ENCODE measurements at regions not wholly inside any gene's neighbourhood (a gene's known extent, or its start where the extent isn't known, plus 50 kb on each side); places are given as distances from the start of the nearest gene placed in this dataset.

DNA sequence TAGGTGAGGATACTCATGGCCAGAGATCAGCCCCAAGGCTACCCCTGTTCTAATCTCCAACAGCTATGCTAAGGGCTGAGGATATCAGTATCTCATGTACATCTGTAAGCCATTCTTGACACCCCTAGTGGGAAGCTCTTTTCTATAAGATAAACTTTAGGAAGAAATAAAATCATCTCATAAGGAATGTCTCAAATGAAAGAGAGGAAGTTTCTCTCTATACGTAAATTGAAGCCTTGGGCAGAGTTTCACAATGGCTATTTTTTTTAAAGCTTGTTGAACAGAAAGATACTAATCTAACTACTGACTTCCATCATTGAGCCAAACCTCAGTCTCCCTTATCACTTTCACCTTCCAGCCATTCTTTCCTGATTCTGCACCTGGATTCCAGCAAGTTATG is 405.7 kb downstream of the PRR16 start:
- no peaks in the 10 kb centered on the region for H3K9me3 ChIP-seq (ENCODE audit: low read length)
- H3K27me3 ChIP-seq (ENCODE audit: control insufficient read depth in 1 of 2, insufficient read depth in 2 of 2, low read length in 2 of 2) = no peaks in the 10 kb centered on the region
- POLR2A ChIA-PET = no interaction called here
- no peak overlapping the region for H3K9ac ChIP-seq (ENCODE audit: insufficient read depth, low read depth, low read length)
- ATAC-seq (no peak), DNase-seq (ENCODE audit: low spot score) (no peak), FAIRE-seq (no peak)
- 14% methylated on average over 1 of the region's 1 CpG for WGBS (ENCODE audit: low lambda C conversion rate)
- CTCF ChIA-PET (ENCODE audit: low intra/inter-chr PET ratio, low total read pairs) = no interaction called here
- no peaks in the 10 kb centered on the region for H3K79me2 ChIP-seq (ENCODE audit: insufficient read depth, low read length)
- no peak overlapping the region for H3K4me2 ChIP-seq (ENCODE audit: low read depth, low read length)
- H3K27ac ChIP-seq (ENCODE audit: extremely low read length, insufficient read depth, low read length) = no peak overlapping the region
- in situ Hi-C loops (cut with HindIII; ENCODE audit: extremely low pct_ligation_motif_present, low pct_unique_long_range_greater_than_20kb) (no loop called here), intact Hi-C loops (cut with micrococcal nuclease; ENCODE audit: unreplicated experiment) (no loop called here)
- BruUV-seq (replicated peaks) = no TSS peak
- no peaks in the 10 kb centered on the region for H3K36me3 ChIP-seq (replicated peaks in 1 of 2; ENCODE audit: control insufficient read depth in 1 of 2, insufficient read depth in 2 of 2, low read length in 2 of 2)
- no peak for TF ChIP-seq ZNF816 (CRISPR knock-in tag; IDR thresholded peaks at IDR 0.05; ENCODE audit: borderline replicate concordance)
- no peak for TF ChIP-seq MYNN (CRISPR knock-in tag; IDR thresholded peaks at IDR 0.05; ENCODE audit: low read depth)
- TF ChIP-seq ZFP1 (CRISPR knock-in tag; IDR thresholded peaks at IDR 0.05) = no peak
- TF ChIP-seq SALL2 (CRISPR knock-in tag; IDR thresholded peaks at IDR 0.05) = no peak
- TF ChIP-seq SRSF1 (optimal IDR thresholded peaks at IDR 0.05; ENCODE audit: low read depth, low read length) = no peak
- H3K4me3 ChIP-seq (replicated peaks in 1 of 3; ENCODE audit: insufficient read depth in 1 of 3, low read depth in 2 of 3, low read length in 3 of 3) = no peak overlapping the region
- no peaks in the 10 kb centered on the region for H4K20me1 ChIP-seq (ENCODE audit: insufficient read depth, low read length)
- H2AFZ ChIP-seq (ENCODE audit: low read length) = no peak overlapping the region
- H3K4me1 ChIP-seq (ENCODE audit: insufficient read depth, low read length) = no peaks in the 10 kb centered on the region

DNA sequence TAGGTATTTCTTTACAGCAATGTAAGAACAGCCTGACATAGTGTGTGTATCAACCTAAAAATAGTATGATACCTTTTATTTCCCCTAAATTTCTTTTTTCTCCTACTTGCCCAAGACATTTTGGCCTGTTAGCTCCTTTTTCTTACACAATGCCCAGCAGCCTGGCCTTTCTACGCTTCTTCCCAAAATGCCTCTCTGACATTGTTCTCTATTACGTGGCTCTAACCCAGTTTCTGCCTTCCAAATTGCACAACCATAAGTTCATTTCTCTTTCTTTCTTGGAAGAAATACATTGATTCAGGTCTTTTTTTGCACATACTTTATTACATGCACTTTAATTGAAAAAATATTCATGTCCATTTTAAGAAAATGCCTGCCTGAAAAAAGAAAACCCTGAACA is 408.2 kb downstream of the PRR16 start:
- FAIRE-seq = no peak
- Histone ChIP-seq H3K9ac (ENCODE audit: insufficient read depth, low read depth, low read length) (no peak overlapping the region), H3K36me3 (replicated peaks in 1 of 2; ENCODE audit: control insufficient read depth in 1 of 2, insufficient read depth in 2 of 2, low read length in 2 of 2) (no peaks in the 10 kb centered on the region), H2AFZ (ENCODE audit: low read length) (no peak overlapping the region), H3K79me2 (ENCODE audit: insufficient read depth, low read length) (no peaks in the 10 kb centered on the region), H3K4me3 (replicated peaks in 1 of 3; ENCODE audit: insufficient read depth in 1 of 3, low read depth in 2 of 3, low read length in 3 of 3) (no peak overlapping the region), H3K27ac (ENCODE audit: extremely low read length, insufficient read depth, low read length) (no peak overlapping the region), H3K9me3 (ENCODE audit: low read length) (no peaks in the 10 kb centered on the region), H4K20me1 (ENCODE audit: insufficient read depth, low read length) (no peaks in the 10 kb centered on the region), H3K4me2 (ENCODE audit: low read depth, low read length) (no peak overlapping the region), H3K4me1 (ENCODE audit: insufficient read depth, low read length) (no peaks in the 10 kb centered on the region), H3K27me3 (ENCODE audit: control insufficient read depth in 1 of 2, insufficient read depth in 2 of 2, low read length in 2 of 2) (no peaks in the 10 kb centered on the region)
- no TSS peak for BruUV-seq (replicated peaks)
- ChIA-PET POLR2A (no interaction called here), CTCF (ENCODE audit: low intra/inter-chr PET ratio, low total read pairs) (no interaction called here)
- 1% methylated on average over 2 of the region's 2 CpGs for WGBS (ENCODE audit: low lambda C conversion rate)
- no peak for ATAC-seq
- intact Hi-C loops (cut with micrococcal nuclease; ENCODE audit: unreplicated experiment) (no loop called here), in situ Hi-C loops (cut with HindIII; ENCODE audit: extremely low pct_ligation_motif_present, low pct_unique_long_range_greater_than_20kb) (no loop called here)
- DNase-seq (ENCODE audit: low spot score) = no peak
- TF ChIP-seq ZNF550 (CRISPR knock-in tag; IDR thresholded peaks at IDR 0.05; ENCODE audit: borderline replicate concordance) (no peak), CCDC6 (CRISPR knock-in tag; IDR thresholded peaks at IDR 0.05) (no peak), MED13 (CRISPR knock-in tag; IDR thresholded peaks at IDR 0.05) (no peak), ZNF136 (CRISPR knock-in tag; IDR thresholded peaks at IDR 0.05; ENCODE audit: low read depth) (no peak), MAF1 (CRISPR knock-in tag; IDR thresholded peaks at IDR 0.05; ENCODE audit: borderline replicate concordance) (no peak)
- TF ChIP-seq, protein P1, sequence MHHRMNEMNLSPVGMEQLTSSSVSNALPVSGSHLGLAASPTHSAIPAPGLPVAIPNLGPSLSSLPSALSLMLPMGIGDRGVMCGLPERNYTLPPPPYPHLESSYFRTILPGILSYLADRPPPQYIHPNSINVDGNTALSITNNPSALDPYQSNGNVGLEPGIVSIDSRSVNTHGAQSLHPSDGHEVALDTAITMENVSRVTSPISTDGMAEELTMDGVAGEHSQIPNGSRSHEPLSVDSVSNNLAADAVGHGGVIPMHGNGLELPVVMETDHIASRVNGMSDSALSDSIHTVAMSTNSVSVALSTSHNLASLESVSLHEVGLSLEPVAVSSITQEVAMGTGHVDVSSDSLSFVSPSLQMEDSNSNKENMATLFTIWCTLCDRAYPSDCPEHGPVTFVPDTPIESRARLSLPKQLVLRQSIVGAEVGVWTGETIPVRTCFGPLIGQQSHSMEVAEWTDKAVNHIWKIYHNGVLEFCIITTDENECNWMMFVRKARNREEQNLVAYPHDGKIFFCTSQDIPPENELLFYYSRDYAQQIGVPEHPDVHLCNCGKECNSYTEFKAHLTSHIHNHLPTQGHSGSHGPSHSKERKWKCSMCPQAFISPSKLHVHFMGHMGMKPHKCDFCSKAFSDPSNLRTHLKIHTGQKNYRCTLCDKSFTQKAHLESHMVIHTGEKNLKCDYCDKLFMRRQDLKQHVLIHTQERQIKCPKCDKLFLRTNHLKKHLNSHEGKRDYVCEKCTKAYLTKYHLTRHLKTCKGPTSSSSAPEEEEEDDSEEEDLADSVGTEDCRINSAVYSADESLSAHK (CRISPR knock-in tag; IDR thresholded peaks at IDR 0.05; ENCODE audit: borderline replicate concordance) = no peak
- TF ChIP-seq, protein P2, sequence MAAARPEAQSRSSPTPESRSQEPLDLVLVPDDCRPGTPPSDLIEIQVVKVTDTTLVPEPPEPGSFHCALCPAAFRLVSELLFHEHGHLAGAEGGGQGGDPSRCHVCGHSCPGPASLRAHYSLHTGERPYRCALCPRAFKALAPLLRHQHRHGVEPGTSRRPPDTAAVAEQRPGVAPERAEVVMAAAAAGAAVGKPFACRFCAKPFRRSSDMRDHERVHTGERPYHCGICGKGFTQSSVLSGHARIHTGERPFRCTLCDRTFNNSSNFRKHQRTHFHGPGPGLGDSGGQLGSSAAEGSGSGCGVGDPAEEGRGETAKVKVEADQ (CRISPR knock-in tag; IDR thresholded peaks at IDR 0.05; ENCODE audit: borderline replicate concordance) = no peak
- TF ChIP-seq, protein P3, sequence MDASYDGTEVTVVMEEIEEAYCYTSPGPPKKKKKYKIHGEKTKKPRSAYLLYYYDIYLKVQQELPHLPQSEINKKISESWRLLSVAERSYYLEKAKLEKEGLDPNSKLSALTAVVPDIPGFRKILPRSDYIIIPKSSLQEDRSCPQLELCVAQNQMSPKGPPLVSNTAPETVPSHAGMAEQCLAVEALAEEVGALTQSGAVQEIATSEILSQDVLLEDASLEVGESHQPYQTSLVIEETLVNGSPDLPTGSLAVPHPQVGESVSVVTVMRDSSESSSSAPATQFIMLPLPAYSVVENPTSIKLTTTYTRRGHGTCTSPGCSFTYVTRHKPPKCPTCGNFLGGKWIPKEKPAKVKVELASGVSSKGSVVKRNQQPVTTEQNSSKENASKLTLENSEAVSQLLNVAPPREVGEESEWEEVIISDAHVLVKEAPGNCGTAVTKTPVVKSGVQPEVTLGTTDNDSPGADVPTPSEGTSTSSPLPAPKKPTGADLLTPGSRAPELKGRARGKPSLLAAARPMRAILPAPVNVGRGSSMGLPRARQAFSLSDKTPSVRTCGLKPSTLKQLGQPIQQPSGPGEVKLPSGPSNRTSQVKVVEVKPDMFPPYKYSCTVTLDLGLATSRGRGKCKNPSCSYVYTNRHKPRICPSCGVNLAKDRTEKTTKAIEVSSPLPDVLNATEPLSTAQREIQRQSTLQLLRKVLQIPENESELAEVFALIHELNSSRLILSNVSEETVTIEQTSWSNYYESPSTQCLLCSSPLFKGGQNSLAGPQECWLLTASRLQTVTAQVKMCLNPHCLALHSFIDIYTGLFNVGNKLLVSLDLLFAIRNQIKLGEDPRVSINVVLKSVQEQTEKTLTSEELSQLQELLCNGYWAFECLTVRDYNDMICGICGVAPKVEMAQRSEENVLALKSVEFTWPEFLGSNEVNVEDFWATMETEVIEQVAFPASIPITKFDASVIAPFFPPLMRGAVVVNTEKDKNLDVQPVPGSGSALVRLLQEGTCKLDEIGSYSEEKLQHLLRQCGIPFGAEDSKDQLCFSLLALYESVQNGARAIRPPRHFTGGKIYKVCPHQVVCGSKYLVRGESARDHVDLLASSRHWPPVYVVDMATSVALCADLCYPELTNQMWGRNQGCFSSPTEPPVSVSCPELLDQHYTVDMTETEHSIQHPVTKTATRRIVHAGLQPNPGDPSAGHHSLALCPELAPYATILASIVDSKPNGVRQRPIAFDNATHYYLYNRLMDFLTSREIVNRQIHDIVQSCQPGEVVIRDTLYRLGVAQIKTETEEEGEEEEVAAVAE (CRISPR knock-in tag; IDR thresholded peaks at IDR 0.05; ENCODE audit: borderline replicate concordance) = no peak
